ENCODE measurements at regions not wholly inside any gene's neighbourhood (a gene's known extent, or its start where the extent isn't known, plus 50 kb on each side); places are given as distances from the start of the nearest gene placed in this dataset.

GRCh38 chr1:38489844-38490270 lies 369.7 kb downstream of the RRAGC start:
- DNase-seq (ENCODE audit: low spot score) (no peak), ATAC-seq (ENCODE audit: low read depth) (peak; percentile 38; the same call in 1 of the 3 replicates)
- TF ChIP-seq CTCF (IDR thresholded peaks at IDR 0.05; ENCODE audit: poor library complexity, severe bottlenecking): peak; percentile 47
- Histone ChIP-seq H3K36me3 (ENCODE audit: low read depth) (no peaks in the 10 kb centered on the region), H3K27ac (ENCODE audit: poor library complexity, severe bottlenecking) (no peak overlapping the region), H3K9me3 (ENCODE audit: severe bottlenecking) (no peaks in the 10 kb centered on the region), H3K4me1 (ENCODE audit: insufficient read depth, poor library complexity, severe bottlenecking) (no peaks in the 10 kb centered on the region), H3K27me3 (ENCODE audit: insufficient read depth, poor library complexity, severe bottlenecking) (peaks cover 8% of the 10 kb centered on the region), H3K4me3 (ENCODE audit: severe bottlenecking) (no peak overlapping the region)

GRCh38 chr1:38488162-38488898 lies 371.2 kb downstream of the RRAGC start:
- H3K4me3 ChIP-seq (ENCODE audit: severe bottlenecking): no peak overlapping the region
- H3K4me1 ChIP-seq (ENCODE audit: insufficient read depth, poor library complexity, severe bottlenecking): no peaks in the 10 kb centered on the region
- no peak for ATAC-seq (ENCODE audit: low read depth)
- DNase-seq (ENCODE audit: low spot score): no peak
- H3K9me3 ChIP-seq (ENCODE audit: severe bottlenecking): no peaks in the 10 kb centered on the region
- no peak for TF ChIP-seq CTCF (IDR thresholded peaks at IDR 0.05; ENCODE audit: poor library complexity, severe bottlenecking)
- no peak overlapping the region for H3K27ac ChIP-seq (ENCODE audit: poor library complexity, severe bottlenecking)
- peaks cover 8% of the 10 kb centered on the region for H3K27me3 ChIP-seq (ENCODE audit: insufficient read depth, poor library complexity, severe bottlenecking)
- no peaks in the 10 kb centered on the region for H3K36me3 ChIP-seq (ENCODE audit: low read depth)

- DNase-seq (ENCODE audit: low spot score) (no peak), ATAC-seq (ENCODE audit: low read depth) (no peak)
- Histone ChIP-seq H3K36me3 (ENCODE audit: low read depth) (no peaks in the 10 kb centered on the region), H3K9me3 (ENCODE audit: severe bottlenecking) (no peaks in the 10 kb centered on the region), H3K27ac (ENCODE audit: poor library complexity, severe bottlenecking) (no peak overlapping the region), H3K4me3 (ENCODE audit: severe bottlenecking) (no peak overlapping the region), H3K27me3 (ENCODE audit: insufficient read depth, poor library complexity, severe bottlenecking) (peaks cover 8% of the 10 kb centered on the region), H3K4me1 (ENCODE audit: insufficient read depth, poor library complexity, severe bottlenecking) (no peaks in the 10 kb centered on the region)
- no peak for TF ChIP-seq CTCF (IDR thresholded peaks at IDR 0.05; ENCODE audit: poor library complexity, severe bottlenecking)
Measured at GRCh38 chr1:38487396-38487795, 372.2 kb downstream of the RRAGC start.

GRCh38 chr1:38486085-38486484 lies 373.5 kb downstream of the RRAGC start:
- no peak for DNase-seq (ENCODE audit: low spot score)
- no peak for ATAC-seq (ENCODE audit: low read depth)
- no peak overlapping the region for H3K4me3 ChIP-seq (ENCODE audit: severe bottlenecking)

More at GRCh38 chr1:38486085-38486484, 373.5 kb downstream of the RRAGC start:
- Histone ChIP-seq H3K4me1 (ENCODE audit: insufficient read depth, poor library complexity, severe bottlenecking) (no peaks in the 10 kb centered on the region), H3K27ac (ENCODE audit: poor library complexity, severe bottlenecking) (no peak overlapping the region), H3K9me3 (ENCODE audit: severe bottlenecking) (no peaks in the 10 kb centered on the region), H3K27me3 (ENCODE audit: insufficient read depth, poor library complexity, severe bottlenecking) (peaks cover 10% of the 10 kb centered on the region), H3K36me3 (ENCODE audit: low read depth) (no peaks in the 10 kb centered on the region)
- TF ChIP-seq CTCF (IDR thresholded peaks at IDR 0.05; ENCODE audit: poor library complexity, severe bottlenecking): no peak

All from RWPE2 (cell line).